Activated CD8-positive, alpha-beta T cell treated with anti-CD3 and anti-CD28 coated beads, Interleukin-2, amount 10 ng/mL, durations not matched to agents 7 days and 5 days (primary cell): ENCODE measurements at regions not wholly inside any gene's neighbourhood (a gene's known extent, or its start where the extent isn't known, plus 50 kb on each side); places are given as distances from the start of the nearest gene placed in this dataset.
A peak's percentile ranks its signal among the peaks of the same experiment; 100 is the strongest.
"Not testable (repeated sequence)": the region's sequence is repeated elsewhere in the genome, so short reads cannot be mapped to it uniquely, and the experiment has no call there.

Experiments used
- ATAC-seq: fragments of 150-1000 bp; cut with Tn5 transposase; one replicate; pipeline ENCODE4 v1.10.0; 2021; ENCODE audit warnings: moderate library complexity
- CTCF ChIA-PET: fragments of 350-600 bp; sonication (Branson Sonifier 250); formaldehyde crosslinking; loops from one replicate; lab custom pipeline; 2021; ENCODE audit warnings: antibody characterized with exemption; lab: Charles Lee
- POLR2A ChIA-PET: fragments of 350-600 bp; sonication (Branson Sonifier 250); formaldehyde crosslinking; loops from one replicate; lab custom pipeline; 2021; ENCODE audit warnings: antibody characterized with exemption; lab: Charles Lee
- DNase-seq: peaks from one replicate; pipeline ENCODE4 v3.0.0-alpha.2; 2020
- H3K27ac Mint-ChIP-seq: one replicate; pipeline ENCODE4 v1.8.0; 2021; ENCODE audit warnings: mild to moderate bottlenecking, mixed read lengths
- H3K27me3 Mint-ChIP-seq: one replicate; pipeline ENCODE4 v1.8.0; 2021; ENCODE audit warnings: low read depth, mixed read lengths
- H3K36me3 Mint-ChIP-seq: one replicate; pipeline ENCODE4 v1.8.0; 2021; ENCODE audit warnings: low read depth, mixed read lengths
- H3K4me1 Mint-ChIP-seq: one replicate; pipeline ENCODE4 v1.8.0; 2021; ENCODE audit warnings: low read depth, mixed read lengths
- H3K4me3 Mint-ChIP-seq: one replicate; pipeline ENCODE4 v1.8.0; 2021; ENCODE audit warnings: mild to moderate bottlenecking, mixed read lengths
- H3K9me3 Mint-ChIP-seq: one replicate; pipeline ENCODE4 v1.8.0; 2022; ENCODE audit warnings: mixed read lengths; ENCODE audit not compliant: insufficient read depth

- DNase-seq (no peak), ATAC-seq (no peak)
- Mint-ChIP-seq H3K9me3 (no peaks in the 10 kb centered on the region), H3K27me3 (no peaks in the 10 kb centered on the region), H3K4me1 (peaks cover 8% of the 10 kb centered on the region), H3K27ac (no peak overlapping the region), H3K36me3 (no peaks in the 10 kb centered on the region), H3K4me3 (no peak overlapping the region)
- ChIA-PET CTCF (interaction anchor here (0.6 kb wide), 1 partner anchor 125 kb away, joined by 3 read pairs; no protein-coding TSS in a partner anchor), POLR2A (no interaction called here)
Observed at GRCh38 chr2:136297312-136297711, 179.4 kb upstream of the CXCR4 start.

- ATAC-seq, result no peak
- POLR2A ChIA-PET, result no interaction called here
- no peak overlapping the region for H3K4me3 Mint-ChIP-seq
Observed at GRCh38 chr2:136295168-136295567, 177.2 kb upstream of the CXCR4 start.

GRCh38 chr2:136291871-136292270, 173.9 kb upstream of the CXCR4 start:
- DNase-seq (no peak), ATAC-seq (no peak)
- Mint-ChIP-seq H3K27ac (no peak overlapping the region), H3K36me3 (no peaks in the 10 kb centered on the region), H3K4me1 (peaks cover 5% of the 10 kb centered on the region), H3K4me3 (no peak overlapping the region), H3K9me3 (no peaks in the 10 kb centered on the region), H3K27me3 (no peaks in the 10 kb centered on the region)
- ChIA-PET CTCF (no interaction called here), POLR2A (no interaction called here)

More at GRCh38 chr2:136295168-136295567, 177.2 kb upstream of the CXCR4 start:
- Mint-ChIP-seq H3K4me1 (peaks cover 9% of the 10 kb centered on the region), H3K27ac (no peak overlapping the region), H3K9me3 (no peaks in the 10 kb centered on the region), H3K27me3 (no peaks in the 10 kb centered on the region), H3K36me3 (no peaks in the 10 kb centered on the region)
- CTCF ChIA-PET, result no interaction called here
- no peak for DNase-seq

- Mint-ChIP-seq H3K4me3 (no peak overlapping the region), H3K4me1 (peaks cover 11% of the 10 kb centered on the region), H3K27ac (no peak overlapping the region), H3K9me3 (no peaks in the 10 kb centered on the region), H3K36me3 (no peaks in the 10 kb centered on the region), H3K27me3 (no peaks in the 10 kb centered on the region)
- DNase-seq (no peak), ATAC-seq (no peak)
- ChIA-PET CTCF (no interaction called here), POLR2A (no interaction called here)
Observed at GRCh38 chr2:136290326-136290725, 172.4 kb upstream of the CXCR4 start.

- no peaks in the 10 kb centered on the region for H3K36me3 Mint-ChIP-seq
- no peak for ATAC-seq
Observed at GRCh38 chr2:136288249-136288648, 170.3 kb upstream of the CXCR4 start.

GRCh38 chr2:136286423-136286822, 168.5 kb upstream of the CXCR4 start:
- H3K27me3 Mint-ChIP-seq, result no peaks in the 10 kb centered on the region
- ATAC-seq, result no peak
- peaks cover 34% of the 10 kb centered on the region for H3K4me1 Mint-ChIP-seq
- no peaks in the 10 kb centered on the region for H3K36me3 Mint-ChIP-seq
- H3K9me3 Mint-ChIP-seq, result no peaks in the 10 kb centered on the region
- H3K4me3 Mint-ChIP-seq, result no peak overlapping the region
- POLR2A ChIA-PET, result no interaction called here
- no peak overlapping the region for H3K27ac Mint-ChIP-seq
- CTCF ChIA-PET, result no interaction called here
- DNase-seq, result no peak

More at GRCh38 chr2:136288249-136288648, 170.3 kb upstream of the CXCR4 start:
- Mint-ChIP-seq H3K27ac (no peak overlapping the region), H3K4me3 (no peak overlapping the region), H3K9me3 (no peaks in the 10 kb centered on the region), H3K27me3 (no peaks in the 10 kb centered on the region), H3K4me1 (peaks cover 23% of the 10 kb centered on the region)
- DNase-seq, result no peak
- ChIA-PET CTCF (no interaction called here), POLR2A (no interaction called here)

GRCh38 chr2:136284226-136285119, 166.5 kb upstream of the CXCR4 start:
- ChIA-PET CTCF (interaction anchor here (0.9 to 1.9 kb wide), 2 partner anchors 77 to 98 kb away, joined by 3 to 6 read pairs; no protein-coding TSS in a partner anchor), POLR2A (no interaction called here)
- H3K27me3 Mint-ChIP-seq, result no peaks in the 10 kb centered on the region
- ATAC-seq, result no peak
- DNase-seq, result no peak
- no peak overlapping the region for H3K4me3 Mint-ChIP-seq
- H3K4me1 Mint-ChIP-seq, result peaks cover 45% of the 10 kb centered on the region
- H3K27ac Mint-ChIP-seq, result no peak overlapping the region
- H3K36me3 Mint-ChIP-seq, result no peaks in the 10 kb centered on the region
- no peaks in the 10 kb centered on the region for H3K9me3 Mint-ChIP-seq

- H3K4me1 Mint-ChIP-seq, result peaks cover 48% of the 10 kb centered on the region
- no peaks in the 10 kb centered on the region for H3K27me3 Mint-ChIP-seq
- no peak for ATAC-seq
- POLR2A ChIA-PET, result interaction anchor here (1.3 to 1.7 kb wide), 3 partner anchors 46 to 164 kb away, joined by 4 to 11 read pairs (median 4); no protein-coding TSS in a partner anchor
- no peaks in the 10 kb centered on the region for H3K36me3 Mint-ChIP-seq
- H3K27ac Mint-ChIP-seq, result peak overlapping the region; percentile 85
- CTCF ChIA-PET, result interaction anchor here (1.2 to 3.0 kb wide), 5 partner anchors 94 to 369 kb away, joined by 3 to 9 read pairs (median 5); no protein-coding TSS in a partner anchor
- H3K9me3 Mint-ChIP-seq, result no peaks in the 10 kb centered on the region
- no peak overlapping the region for H3K4me3 Mint-ChIP-seq
- DNase-seq, result no peak
Observed at GRCh38 chr2:136282251-136282650, 164.3 kb upstream of the CXCR4 start.

GRCh38 chr2:136281281-136282114, 163.5 kb upstream of the CXCR4 start:
- Mint-ChIP-seq H3K4me1 (peaks cover 48% of the 10 kb centered on the region), H3K36me3 (no peaks in the 10 kb centered on the region)

GRCh38 chr2:136266346-136266745, 148.4 kb upstream of the CXCR4 start:
- H3K27me3 Mint-ChIP-seq, result peaks cover 13% of the 10 kb centered on the region
- POLR2A ChIA-PET, H3K27ac Mint-ChIP-seq, DNase-seq, H3K4me1 Mint-ChIP-seq, ATAC-seq, H3K4me3 Mint-ChIP-seq: not testable (repeated sequence)
- H3K36me3 Mint-ChIP-seq, result peaks cover 13% of the 10 kb centered on the region
- H3K9me3 Mint-ChIP-seq, result peaks cover 21% of the 10 kb centered on the region
- CTCF ChIA-PET, result interaction anchor here (1.6 kb wide), 1 partner anchor 11 kb away, joined by 3 read pairs; no protein-coding TSS in a partner anchor

More at GRCh38 chr2:136281281-136282114, 163.5 kb upstream of the CXCR4 start:
- DNase-seq (peak; percentile 52), ATAC-seq (peak; percentile 85)
- Mint-ChIP-seq H3K27ac (peak overlapping the region; percentile 85), H3K4me3 (peak overlapping the region; percentile 14), H3K27me3 (no peaks in the 10 kb centered on the region), H3K9me3 (no peaks in the 10 kb centered on the region)
- POLR2A ChIA-PET, result interaction anchor here (0.7 to 2.0 kb wide), 12 partner anchors 12 to 284 kb away, joined by 3 to 11 read pairs (median 4); no protein-coding TSS in a partner anchor
- CTCF ChIA-PET, result interaction anchor here (1.0 to 3.0 kb wide), 13 partner anchors 8 to 367 kb away, joined by 3 to 9 read pairs (median 4); no protein-coding TSS in a partner anchor

- peaks cover 9% of the 10 kb centered on the region for H3K36me3 Mint-ChIP-seq
- peaks cover 5% of the 10 kb centered on the region for H3K4me1 Mint-ChIP-seq
- no peak overlapping the region for H3K27ac Mint-ChIP-seq
- peaks cover 13% of the 10 kb centered on the region for H3K9me3 Mint-ChIP-seq
- POLR2A ChIA-PET, result no interaction called here
- DNase-seq (no peak), ATAC-seq (no peak)
- CTCF ChIA-PET, result no interaction called here
- H3K27me3 Mint-ChIP-seq, result peaks cover 10% of the 10 kb centered on the region
- no peak overlapping the region for H3K4me3 Mint-ChIP-seq
Observed at GRCh38 chr2:136259551-136259950, 141.6 kb upstream of the CXCR4 start.
